HG03097 (cell line): ENCODE measurements at regions not wholly inside any gene's neighbourhood (a gene's known extent, or its start where the extent isn't known, plus 50 kb on each side); places are given as distances from the start of the nearest gene placed in this dataset.

Experiments used
- ATAC-seq: cut with Tn5 transposase; IDR thresholded peaks from one replicate; pipeline ENCODE4 v1.9.1; 2021; ENCODE audit not compliant: unreplicated experiment, low FRiP score

DNA sequence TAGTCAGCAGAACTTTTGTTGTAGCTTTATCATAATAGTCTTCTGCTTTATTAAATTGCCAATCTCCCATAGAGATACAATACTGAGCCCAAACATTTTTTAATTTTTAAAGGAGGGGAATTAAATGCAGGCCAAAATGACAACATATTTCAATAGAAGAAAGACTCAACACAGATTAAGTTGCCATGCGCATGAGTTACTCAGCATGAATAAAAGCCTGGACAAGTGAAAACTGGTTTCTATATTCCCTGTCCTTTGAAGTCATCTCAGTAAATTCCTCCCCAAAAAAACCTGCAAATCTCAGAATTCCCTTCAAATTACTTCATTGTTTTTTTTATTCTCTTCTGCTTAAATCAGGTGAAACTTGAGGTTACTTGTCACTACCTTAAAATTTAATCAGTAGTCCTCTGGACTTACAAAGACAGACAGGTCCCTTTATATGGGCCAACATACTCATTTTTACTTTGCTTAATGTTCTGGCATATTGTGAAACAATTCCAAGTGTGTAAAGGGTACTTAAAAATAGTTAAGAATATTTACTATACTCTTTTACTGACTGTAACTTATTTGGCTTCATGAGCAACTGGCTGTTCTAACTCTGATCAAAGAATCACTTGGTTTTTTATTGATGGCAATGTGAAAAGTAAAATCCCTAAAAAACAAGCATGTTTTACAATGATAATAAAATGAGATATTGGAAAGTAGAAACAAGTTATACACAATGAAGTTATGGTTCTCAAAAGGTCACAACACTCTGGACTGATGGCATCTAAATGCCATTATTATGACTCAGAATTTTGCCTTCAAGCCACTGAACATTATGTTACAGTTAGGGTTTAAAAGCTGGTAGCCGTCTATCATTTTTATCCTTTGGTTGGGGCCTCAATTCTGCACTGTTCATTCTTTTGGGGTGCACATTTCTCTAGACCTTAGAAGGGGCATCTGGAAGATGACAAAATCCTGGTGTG, 49.9 kb upstream of the COL21A1 start:
- ATAC-seq: no peak
